Stimulated activated CD4-positive, alpha-beta T cell treated with anti-CD3 and anti-CD28 coated beads, Interleukin-2, amount 100 ng/mL, for 48 hours (primary cell): ENCODE measurements at regions not wholly inside any gene's neighbourhood (a gene's known extent, or its start where the extent isn't known, plus 50 kb on each side); places are given as distances from the start of the nearest gene placed in this dataset.

Source experiments
- DNase-seq, 2 donors: peaks; one replicate each; pipeline ENCODE4 v3.0.0-alpha.2; 2020

DNA sequence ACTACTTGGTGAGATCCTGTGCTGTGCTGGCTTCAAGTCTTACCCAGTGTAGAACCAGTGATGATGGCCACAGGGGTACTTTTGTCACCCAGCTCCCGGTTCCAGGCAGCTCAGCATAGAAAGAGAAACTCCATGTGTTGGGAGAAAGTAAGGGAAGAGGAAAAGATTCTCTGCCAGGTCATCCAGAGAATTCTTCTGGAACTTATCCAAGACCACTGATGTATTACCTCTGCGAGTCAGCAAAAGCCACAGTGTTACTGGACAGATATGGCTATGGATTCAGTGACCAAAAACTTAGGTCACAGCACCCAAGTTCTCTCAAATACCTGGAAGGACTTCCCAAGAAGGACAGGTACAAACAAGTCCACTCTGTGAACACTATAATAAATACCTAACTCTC is 399.5 kb upstream of the MIR17HG start:
- no peak for DNase-seq

DNA sequence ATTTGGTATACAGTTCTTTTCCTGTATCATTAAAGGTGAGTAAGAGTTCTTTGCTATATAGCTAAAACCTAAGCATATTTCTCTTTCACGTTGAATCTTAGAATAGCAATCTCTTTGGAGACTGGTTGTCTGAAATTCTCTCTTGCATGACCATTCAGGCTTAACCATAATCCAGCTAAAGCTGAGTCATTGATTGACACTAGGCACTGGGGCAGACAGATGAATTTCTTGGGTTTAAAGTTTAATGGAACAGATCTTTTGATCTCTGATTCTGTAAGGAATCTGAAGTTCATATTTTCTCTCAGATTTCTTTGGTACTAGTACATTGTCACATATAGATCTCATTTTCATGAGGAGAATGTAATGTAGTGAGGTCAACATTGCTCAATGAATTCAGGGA is 397.3 kb upstream of the MIR17HG start:
- no peak for DNase-seq

DNA sequence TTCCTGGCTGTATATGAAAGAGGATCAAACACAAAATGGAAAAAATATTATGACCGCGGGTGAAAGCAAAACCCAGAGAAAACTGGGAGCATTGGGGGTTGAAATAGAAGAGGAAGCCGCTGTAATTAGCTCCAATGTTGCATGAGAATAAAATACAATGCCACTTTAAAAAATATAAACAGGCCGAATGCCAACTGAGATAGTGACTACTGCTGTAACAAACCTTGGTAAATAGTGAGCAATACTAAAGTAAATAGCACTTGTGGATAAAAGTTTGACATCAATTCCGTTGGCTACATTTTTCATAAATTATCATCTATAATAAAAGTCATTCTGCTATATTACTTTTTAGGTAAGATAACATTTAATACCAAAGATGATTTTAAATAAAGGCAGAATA is 395.8 kb upstream of the MIR17HG start:
- DNase-seq: no peak

DNA sequence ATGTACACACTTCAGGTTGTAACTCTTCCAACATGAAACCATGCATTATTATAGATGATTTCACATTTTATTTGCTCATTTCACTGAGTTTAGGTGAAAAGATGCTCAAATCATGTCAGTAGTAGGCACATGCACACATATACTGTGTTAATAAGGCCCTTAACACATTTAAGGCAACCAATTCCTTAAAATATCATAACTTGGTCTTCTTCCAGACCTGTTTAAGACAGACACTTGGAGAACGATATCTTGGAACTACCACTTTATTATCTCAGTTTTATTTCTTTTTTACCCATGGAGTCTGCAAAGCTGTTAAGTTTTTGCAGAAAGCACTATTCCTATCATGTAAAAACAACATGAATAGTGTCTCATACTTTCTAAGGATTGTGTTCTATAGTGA is 395.2 kb upstream of the MIR17HG start:
- no peak for DNase-seq

DNA sequence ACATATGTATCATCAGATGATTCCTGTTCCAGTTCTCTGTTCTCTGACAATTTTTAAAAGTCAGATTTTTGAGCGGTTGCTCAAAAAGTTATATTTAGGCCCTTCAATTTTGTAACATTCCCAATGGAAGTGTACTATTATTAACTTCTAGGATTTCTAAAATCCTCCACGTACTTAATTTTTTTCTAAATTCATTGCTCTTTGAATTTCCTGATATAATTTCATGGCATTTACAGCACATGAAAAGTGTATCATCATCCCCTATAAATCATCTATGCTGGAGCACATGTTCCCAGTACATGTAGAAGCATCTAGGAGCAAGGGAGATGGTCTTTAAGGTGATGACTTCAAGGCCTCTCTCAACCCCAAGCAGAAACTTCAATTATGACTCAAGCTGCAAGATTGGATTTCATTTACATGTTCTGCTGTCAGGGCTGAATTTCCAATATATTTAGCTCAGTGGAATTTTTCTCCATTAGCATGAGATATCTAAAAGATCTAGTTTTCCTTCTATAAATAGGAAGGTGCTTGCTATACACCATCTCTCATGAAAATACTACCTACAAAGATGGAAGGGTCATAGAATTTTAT is 392.8 kb upstream of the MIR17HG start:
- DNase-seq: no peak

GRCh38 chr13:90956031-90956430 is 391.5 kb upstream of the MIR17HG start:
- no peak for DNase-seq

- no peak for DNase-seq
These were observed 388.6 kb upstream of the MIR17HG start for GRCh38 chr13:90958866-90959265.

DNA sequence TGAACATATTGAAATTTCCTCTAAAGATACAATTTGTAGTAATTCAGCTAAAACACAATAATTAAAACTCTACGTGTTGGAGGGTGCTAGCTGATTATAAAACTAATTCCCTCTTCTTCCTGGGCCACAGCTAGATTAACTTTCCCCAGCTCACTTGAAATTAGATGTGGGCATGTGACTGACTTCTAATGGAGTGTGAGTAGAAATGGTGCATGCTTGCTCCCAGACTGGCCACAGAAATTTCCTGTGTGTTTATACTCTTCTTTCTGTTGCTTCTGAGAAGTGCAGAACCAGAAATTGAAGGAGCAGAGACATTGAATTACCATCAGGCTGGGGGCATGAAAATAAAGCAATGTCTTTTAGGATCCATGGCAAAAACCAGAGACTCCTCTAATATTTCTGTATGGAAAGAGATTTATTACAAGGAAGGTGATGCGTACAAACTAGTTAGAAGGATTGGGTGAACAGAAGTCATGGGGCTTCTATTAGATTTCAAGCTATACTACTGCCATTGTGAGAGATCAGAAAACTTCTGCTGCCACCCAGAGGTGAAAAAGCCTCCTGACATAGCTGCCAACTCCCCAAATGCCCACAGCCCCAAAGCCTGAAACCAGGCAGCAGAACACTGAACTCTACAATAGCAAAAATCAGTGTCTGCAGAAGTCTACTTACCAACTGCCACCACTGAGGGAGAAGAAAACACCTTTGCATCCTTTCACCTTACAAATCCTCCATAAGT is 379.2 kb upstream of the MIR17HG start:
- no peak for DNase-seq

- no peak for DNase-seq
These were observed 373.1 kb upstream of the MIR17HG start for GRCh38 chr13:90974249-90974975.

GRCh38 chr13:90979059-90979458 is 368.4 kb upstream of the MIR17HG start:
- DNase-seq: no peak

DNA sequence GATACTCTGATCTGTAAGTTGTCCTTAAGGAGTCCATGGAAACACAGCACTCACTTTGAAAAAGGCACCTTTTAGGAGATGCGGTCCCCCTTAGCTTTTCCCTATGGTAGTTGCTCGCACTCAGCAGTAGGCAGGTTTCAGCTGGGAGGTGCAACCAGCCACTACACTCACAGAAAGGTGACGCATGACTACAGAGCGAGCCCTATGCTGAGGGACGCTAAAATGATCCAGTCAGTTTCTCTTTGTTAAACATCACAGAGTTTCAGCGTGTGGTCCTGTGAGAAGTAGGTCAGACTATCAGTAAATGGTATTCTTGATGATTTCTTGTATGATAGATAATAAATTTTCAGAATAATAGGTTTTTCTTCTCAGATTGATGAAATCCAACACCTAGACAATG is 362.7 kb upstream of the MIR17HG start:
- DNase-seq: no peak

GRCh38 chr13:90995001-90995400 is 352.5 kb upstream of the MIR17HG start:
- DNase-seq: no peak

DNA sequence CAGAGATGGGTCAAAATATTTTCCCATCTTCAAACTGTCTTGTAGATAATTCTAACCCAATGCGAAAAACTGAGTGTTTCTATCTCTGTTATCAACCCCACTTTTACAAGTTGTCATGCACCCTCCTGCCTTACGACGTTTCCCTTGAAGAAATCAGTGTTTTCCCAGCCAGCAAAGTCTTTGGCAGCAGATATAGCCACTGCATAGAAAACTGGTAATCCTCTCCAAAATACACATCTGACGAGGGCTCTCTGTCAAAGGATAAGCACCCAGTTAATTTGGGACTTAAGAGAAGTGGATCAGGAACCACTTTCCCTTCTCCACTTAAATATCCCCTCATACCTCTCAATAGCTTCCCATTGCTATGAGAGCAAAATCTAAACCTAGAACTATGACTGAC is 351.9 kb upstream of the MIR17HG start:
- no peak for DNase-seq

DNA sequence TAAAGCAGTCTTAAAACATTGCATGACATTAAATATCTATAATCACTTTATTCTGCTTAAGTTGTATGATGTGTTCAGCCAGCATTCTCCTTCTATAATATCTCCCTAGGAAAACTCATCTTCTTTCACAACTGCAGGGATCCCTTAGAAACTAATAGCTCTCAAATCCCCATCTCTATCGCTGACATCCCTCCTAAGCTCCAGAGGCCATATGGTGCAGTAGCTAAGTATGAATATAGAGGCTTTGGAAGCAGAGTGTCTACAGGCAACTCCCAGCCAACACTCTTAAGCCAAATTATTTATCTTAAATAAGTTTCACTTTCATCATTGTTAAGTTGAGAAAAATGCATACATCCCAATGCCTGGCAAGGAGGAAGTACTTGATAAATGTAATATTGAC is 349.5 kb upstream of the MIR17HG start:
- DNase-seq: no peak

DNA sequence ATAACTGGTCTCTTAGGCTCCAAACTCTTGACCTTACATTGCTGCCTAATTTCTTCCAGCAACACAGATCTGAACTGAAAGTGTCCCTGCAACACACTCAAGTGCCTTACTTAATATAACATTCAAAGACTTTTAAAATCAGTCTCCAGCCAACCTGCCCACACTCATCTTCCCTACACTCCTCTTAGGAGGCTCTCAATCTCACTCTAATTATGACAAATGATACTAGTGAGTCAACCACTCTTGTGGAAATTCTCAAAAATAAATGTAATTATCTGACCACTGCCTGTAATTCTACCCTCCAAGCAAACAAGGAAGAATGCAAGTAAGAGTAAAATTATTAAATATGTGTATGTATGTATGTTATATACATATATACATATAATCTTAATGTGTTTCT is 348.1 kb upstream of the MIR17HG start:
- no peak for DNase-seq

DNA sequence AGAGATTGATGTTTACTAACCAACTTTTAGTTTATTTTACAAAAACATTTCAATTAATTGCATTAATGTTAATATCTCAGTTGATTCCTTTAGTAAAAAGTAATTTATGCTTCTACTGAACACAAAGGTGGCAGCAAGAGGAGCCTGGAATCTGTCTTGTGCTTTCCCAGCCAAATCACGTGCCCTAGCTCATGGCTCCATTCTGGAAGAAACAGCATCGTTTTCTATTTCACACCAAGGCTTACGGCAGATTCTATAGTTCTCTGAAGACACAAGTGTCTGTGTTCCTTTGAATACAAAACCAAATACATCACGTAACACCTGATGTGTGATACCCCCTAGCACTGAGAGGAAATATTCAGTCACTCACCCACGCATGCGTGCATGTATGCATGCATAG is 346.1 kb upstream of the MIR17HG start:
- DNase-seq: no peak

DNA sequence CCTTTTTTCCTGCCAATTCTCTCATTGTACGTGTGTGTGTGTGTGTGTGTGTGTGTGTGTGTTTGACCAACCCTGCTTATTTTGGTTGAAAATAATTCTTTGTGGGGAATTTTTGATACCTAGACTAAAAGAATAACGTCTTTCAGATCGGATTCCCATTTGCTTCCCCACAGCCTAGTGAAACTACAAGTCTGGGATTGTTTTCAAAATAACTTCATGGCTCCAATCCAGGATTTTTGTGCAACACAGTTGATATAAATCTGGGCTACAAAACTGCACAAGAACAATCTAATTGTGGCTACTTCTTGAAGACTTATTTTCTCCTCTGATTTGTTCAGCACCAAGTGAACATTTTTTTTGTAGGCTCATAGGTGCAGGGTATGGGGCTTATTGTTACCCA is 332.8 kb upstream of the MIR17HG start:
- no peak for DNase-seq

DNA sequence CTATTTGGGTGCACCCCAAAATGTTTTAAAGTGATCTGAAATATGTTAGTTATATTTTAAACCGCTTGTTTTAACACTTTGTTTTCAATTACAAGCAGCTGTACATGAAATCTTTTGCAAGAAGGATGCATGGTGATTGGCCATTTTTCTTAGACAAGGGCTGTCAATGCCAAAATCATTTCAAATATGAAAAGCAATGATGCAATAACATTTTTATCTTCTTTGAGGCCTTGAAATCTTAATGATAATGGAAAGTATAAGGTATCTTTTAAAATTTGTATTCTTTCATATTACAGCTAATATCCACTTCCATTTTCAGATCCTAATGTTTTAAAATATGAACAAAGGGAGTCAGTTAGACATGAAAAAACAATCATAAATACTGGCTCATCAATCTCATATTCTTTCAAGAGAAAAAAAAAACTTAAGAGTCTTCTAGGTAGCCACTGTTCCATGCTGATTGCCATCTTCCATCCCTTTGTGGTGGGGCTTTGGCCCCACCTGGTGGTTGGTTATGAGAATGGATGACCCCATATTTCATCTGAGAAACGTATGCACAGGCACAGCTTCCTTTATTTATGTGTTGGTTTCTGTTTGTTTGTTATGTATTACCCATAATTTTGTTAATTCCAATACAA is 330.3 kb upstream of the MIR17HG start:
- peak; percentile 17 to 26 for DNase-seq

- DNase-seq: no peak
These were observed 329.8 kb upstream of the MIR17HG start for GRCh38 chr13:91017669-91018053.

DNA sequence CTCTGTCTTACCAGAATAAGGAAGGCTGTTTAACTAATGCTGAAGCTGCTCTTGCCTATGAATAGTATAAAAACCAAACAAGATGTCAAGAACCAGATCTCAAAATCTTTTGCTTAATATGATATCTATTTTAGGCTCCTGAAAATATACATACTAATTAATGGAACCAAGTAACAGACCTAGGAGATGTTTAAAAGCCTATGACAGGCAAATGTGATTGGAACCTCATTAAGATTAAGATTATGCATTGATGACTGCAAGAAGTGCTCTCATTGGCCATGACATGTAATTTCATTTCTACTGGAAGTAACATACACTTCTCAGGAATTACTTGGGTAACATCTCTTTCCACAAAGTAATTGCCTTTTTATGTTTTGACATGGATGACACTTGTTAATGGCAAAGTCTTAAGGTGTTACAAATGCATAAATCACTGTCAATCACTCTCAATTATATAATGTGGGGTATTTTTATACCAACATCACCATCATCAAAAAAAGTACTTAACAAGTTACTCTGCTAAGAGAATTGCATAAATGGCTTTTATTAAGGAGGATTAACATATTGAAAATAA is 326.9 kb upstream of the MIR17HG start:
- DNase-seq: no peak

DNA sequence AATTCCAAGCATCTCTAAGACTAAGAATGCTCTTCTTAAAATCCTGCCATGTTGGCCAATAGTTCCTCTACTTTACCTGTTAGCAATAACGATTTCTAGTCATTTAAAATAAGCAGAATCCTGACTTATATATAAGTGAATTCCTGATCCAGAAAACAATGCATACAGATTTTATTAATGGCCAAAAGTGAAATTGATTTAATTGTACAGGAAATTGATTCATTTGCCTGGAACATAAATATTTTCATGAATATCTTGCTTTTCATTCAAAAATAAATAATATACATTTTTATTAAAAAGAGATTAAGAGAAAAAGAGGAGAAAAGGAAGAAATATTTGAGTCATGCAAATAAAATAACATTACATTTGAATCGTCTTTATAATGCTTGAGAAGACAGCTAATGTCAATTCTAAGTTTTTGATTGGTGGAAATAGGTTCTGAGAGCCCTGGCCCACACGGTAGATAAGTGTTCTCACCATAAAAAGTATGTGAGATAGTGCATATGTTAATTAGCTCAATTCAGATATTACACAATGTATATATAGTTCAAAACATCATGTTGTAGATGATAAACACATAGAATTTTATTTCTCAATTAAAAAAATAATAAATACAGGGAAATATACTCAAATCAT is 323.2 kb upstream of the MIR17HG start:
- DNase-seq: no peak

DNA sequence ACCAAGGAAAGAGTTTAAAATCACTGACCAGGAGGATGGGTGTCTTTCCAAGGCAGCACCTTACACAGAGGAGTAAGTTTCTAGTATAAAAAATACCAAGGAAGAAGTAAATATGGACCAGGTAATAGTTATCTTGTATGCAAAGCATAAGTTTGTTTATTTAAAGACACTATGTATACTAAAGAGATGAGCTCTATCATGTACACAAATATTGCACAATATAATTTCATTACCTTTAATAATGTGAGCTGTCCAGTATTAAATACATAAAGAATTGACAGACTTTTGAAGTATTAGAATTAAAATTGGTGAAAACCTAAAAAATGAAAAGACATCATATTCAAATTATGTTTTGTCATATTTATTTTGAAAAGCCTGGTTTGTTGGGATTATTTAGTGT is 322.0 kb upstream of the MIR17HG start:
- no peak for DNase-seq

GRCh38 chr13:91031508-91031907 is 316.0 kb upstream of the MIR17HG start:
- DNase-seq: no peak
